NT2/D1 (cell line): ENCODE measurements at regions not wholly inside any gene's neighbourhood (a gene's known extent, or its start where the extent isn't known, plus 50 kb on each side); places are given as distances from the start of the nearest gene placed in this dataset.

Source experiments
- DNase-seq: peaks from one replicate; pipeline ENCODE4 v3.0.0-alpha.2; 2011; ENCODE audit warnings: low read depth, low spot score
- H3K27me3 ChIP-seq: 2 replicates; pipeline ENCODE4 v1.6.0; 2011; ENCODE audit warnings: mild to moderate bottlenecking; ENCODE audit not compliant: insufficient read length, insufficient read depth
- H3K36me3 ChIP-seq: 2 replicates; pipeline ENCODE4 v1.6.1; 2011; ENCODE audit warnings: mild to moderate bottlenecking, low read length, mixed read lengths; ENCODE audit not compliant: insufficient read depth, insufficient read length
- H3K4me1 ChIP-seq: 2 replicates; pipeline ENCODE4 v1.5.1; 2011; ENCODE audit not compliant: insufficient read depth, insufficient read length
- H3K4me3 ChIP-seq: 2 replicates; pipeline ENCODE4 v1.5.1; 2011; ENCODE audit warnings: low read depth; ENCODE audit not compliant: insufficient read length
- H3K9ac ChIP-seq: 2 replicates; pipeline ENCODE4 v1.6.0; 2011; ENCODE audit warnings: low read depth; ENCODE audit not compliant: insufficient read length
- H3K9me3 ChIP-seq: 2 replicates; pipeline ENCODE4 v1.5.1; 2011; ENCODE audit warnings: mild to moderate bottlenecking, low read length; ENCODE audit not compliant: insufficient read depth
- SUZ12 ChIP-seq: IDR thresholded peaks from 2 replicates; pipeline ENCODE4 v1.6.1; 2011; ENCODE audit not compliant: insufficient read length, insufficient read depth; ENCODE audit errors: extremely low read depth
- YY1 ChIP-seq: IDR thresholded peaks from 2 replicates; pipeline ENCODE4 v1.6.1; 2011; ENCODE audit not compliant: insufficient read length, insufficient read depth
- ZNF274 ChIP-seq: IDR thresholded peaks from 2 replicates; pipeline ENCODE4 v1.6.1; 2011; ENCODE audit warnings: mild to moderate bottlenecking, low read depth, low read length

GRCh38 chr5:2009986-2010914, 127.5 kb upstream of the IRX4 start:
- TF ChIP-seq ZNF274, result no peak
- no peak for TF ChIP-seq SUZ12
- TF ChIP-seq YY1, result no peak

GRCh38 chr5:2008851-2009629, 126.3 kb upstream of the IRX4 start:
- H3K9me3 ChIP-seq, result no peaks in the 10 kb centered on the region
- no peak for TF ChIP-seq SUZ12
- H3K9ac ChIP-seq, result no peak overlapping the region
- peaks cover 4% of the 10 kb centered on the region for H3K27me3 ChIP-seq
- H3K4me3 ChIP-seq, result no peak overlapping the region
- DNase-seq, result no peak
- H3K36me3 ChIP-seq, result no peaks in the 10 kb centered on the region
- peaks cover 2% of the 10 kb centered on the region for H3K4me1 ChIP-seq

More at GRCh38 chr5:2009986-2010914, 127.5 kb upstream of the IRX4 start:
- DNase-seq, result no peak
- Histone ChIP-seq H3K27me3 (no peaks in the 10 kb centered on the region), H3K9ac (no peak overlapping the region), H3K36me3 (no peaks in the 10 kb centered on the region), H3K9me3 (no peaks in the 10 kb centered on the region), H3K4me3 (no peak overlapping the region), H3K4me1 (peaks cover 2% of the 10 kb centered on the region)

GRCh38 chr5:2007878-2008501, 125.3 kb upstream of the IRX4 start:
- Histone ChIP-seq H3K4me1 (peaks cover 2% of the 10 kb centered on the region), H3K9me3 (no peaks in the 10 kb centered on the region), H3K27me3 (peaks cover 7% of the 10 kb centered on the region), H3K36me3 (no peaks in the 10 kb centered on the region), H3K9ac (no peak overlapping the region), H3K4me3 (no peak overlapping the region)
- TF ChIP-seq SUZ12 (no peak), YY1 (no peak), ZNF274 (no peak)
- DNase-seq, result no peak

GRCh38 chr5:2007496-2007877, 124.8 kb upstream of the IRX4 start:
- TF ChIP-seq SUZ12 (no peak), ZNF274 (no peak), YY1 (no peak)
- Histone ChIP-seq H3K4me1 (no peaks in the 10 kb centered on the region), H3K9ac (no peak overlapping the region), H3K36me3 (no peaks in the 10 kb centered on the region), H3K4me3 (no peak overlapping the region), H3K27me3 (peaks cover 7% of the 10 kb centered on the region), H3K9me3 (no peaks in the 10 kb centered on the region)
- no peak for DNase-seq

GRCh38 chr5:2006971-2007291, 124.2 kb upstream of the IRX4 start:
- H3K9ac ChIP-seq, result no peak overlapping the region
- no peaks in the 10 kb centered on the region for H3K36me3 ChIP-seq

GRCh38 chr5:2006193-2006970, 123.7 kb upstream of the IRX4 start:
- no peak for DNase-seq
- no peaks in the 10 kb centered on the region for H3K36me3 ChIP-seq
- no peaks in the 10 kb centered on the region for H3K9me3 ChIP-seq
- H3K9ac ChIP-seq, result no peak overlapping the region
- TF ChIP-seq YY1 (no peak), SUZ12 (no peak), ZNF274 (no peak)
- no peak overlapping the region for H3K4me3 ChIP-seq
- H3K27me3 ChIP-seq, result peaks cover 7% of the 10 kb centered on the region
- no peaks in the 10 kb centered on the region for H3K4me1 ChIP-seq

More at GRCh38 chr5:2006971-2007291, 124.2 kb upstream of the IRX4 start:
- no peak for DNase-seq
- H3K27me3 ChIP-seq, result peaks cover 7% of the 10 kb centered on the region
- TF ChIP-seq SUZ12, result no peak
- TF ChIP-seq ZNF274, result no peak
- no peak for TF ChIP-seq YY1
- H3K4me1 ChIP-seq, result no peaks in the 10 kb centered on the region
- H3K9me3 ChIP-seq, result no peaks in the 10 kb centered on the region
- H3K4me3 ChIP-seq, result no peak overlapping the region
